ENCODE measurements at regions not wholly inside any gene's neighbourhood (a gene's known extent, or its start where the extent isn't known, plus 50 kb on each side); places are given as distances from the start of the nearest gene placed in this dataset.

DNA sequence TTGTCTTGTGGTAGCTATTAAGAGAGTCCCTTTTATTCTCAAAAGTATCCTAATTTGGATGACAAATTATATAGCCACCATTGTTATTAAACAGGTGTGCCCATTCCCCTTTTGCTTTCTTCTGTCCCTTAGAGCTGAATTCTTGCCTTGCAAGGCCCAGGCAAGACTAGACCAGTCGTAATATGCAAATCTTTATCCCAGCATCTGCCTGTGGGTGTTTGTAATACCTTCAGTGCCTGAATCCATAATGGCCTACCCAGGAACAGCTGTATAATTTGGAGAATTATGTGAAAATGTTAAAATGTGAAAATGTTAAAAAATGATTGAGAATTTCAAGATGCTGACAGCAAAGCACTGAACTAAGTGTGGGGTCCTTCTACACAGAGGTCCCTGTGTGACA, 403.0 kb upstream of the RBMS3 start:
- POLR2A ChIA-PET: interaction anchor here (1.0 kb wide), 1 partner anchor 9 kb away, joined by 3 read pairs; no protein-coding TSS in a partner anchor
- TF ChIP-seq, protein P1, sequence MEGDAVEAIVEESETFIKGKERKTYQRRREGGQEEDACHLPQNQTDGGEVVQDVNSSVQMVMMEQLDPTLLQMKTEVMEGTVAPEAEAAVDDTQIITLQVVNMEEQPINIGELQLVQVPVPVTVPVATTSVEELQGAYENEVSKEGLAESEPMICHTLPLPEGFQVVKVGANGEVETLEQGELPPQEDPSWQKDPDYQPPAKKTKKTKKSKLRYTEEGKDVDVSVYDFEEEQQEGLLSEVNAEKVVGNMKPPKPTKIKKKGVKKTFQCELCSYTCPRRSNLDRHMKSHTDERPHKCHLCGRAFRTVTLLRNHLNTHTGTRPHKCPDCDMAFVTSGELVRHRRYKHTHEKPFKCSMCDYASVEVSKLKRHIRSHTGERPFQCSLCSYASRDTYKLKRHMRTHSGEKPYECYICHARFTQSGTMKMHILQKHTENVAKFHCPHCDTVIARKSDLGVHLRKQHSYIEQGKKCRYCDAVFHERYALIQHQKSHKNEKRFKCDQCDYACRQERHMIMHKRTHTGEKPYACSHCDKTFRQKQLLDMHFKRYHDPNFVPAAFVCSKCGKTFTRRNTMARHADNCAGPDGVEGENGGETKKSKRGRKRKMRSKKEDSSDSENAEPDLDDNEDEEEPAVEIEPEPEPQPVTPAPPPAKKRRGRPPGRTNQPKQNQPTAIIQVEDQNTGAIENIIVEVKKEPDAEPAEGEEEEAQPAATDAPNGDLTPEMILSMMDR (conservative IDR thresholded peaks at IDR 0.05; ENCODE audit: low read length): no peak
- TF ChIP-seq EZH2phosphoT487 (IDR thresholded peaks at IDR 0.05; ENCODE audit: borderline replicate concordance, low read depth, low read length): no peak
- DNase-seq (ENCODE audit: low spot score): no peak
- H3K4me3 ChIP-seq (ENCODE audit: low read depth, low read length, poor library complexity, severe bottlenecking): no peak overlapping the region
- H2AFZ ChIP-seq (ENCODE audit: low read length): no peak overlapping the region
- no peak overlapping the region for H3K4me2 ChIP-seq (ENCODE audit: low read length)
- no TSS peak for BruUV-seq (replicated peaks)
- H4K20me1 ChIP-seq (ENCODE audit: insufficient read depth, low read length): no peaks in the 10 kb centered on the region
- no peak overlapping the region for H3K27ac ChIP-seq (ENCODE audit: low read depth, low read length, poor library complexity, severe bottlenecking)
- CTCF ChIA-PET (ENCODE audit: unreplicated experiment): no interaction called here
- no peaks in the 10 kb centered on the region for H3K79me2 ChIP-seq (ENCODE audit: insufficient read depth, low read depth, low read length)
- intact Hi-C loops (cut with micrococcal nuclease; ENCODE audit: unreplicated experiment): no loop called here
- no peaks in the 10 kb centered on the region for H3K4me1 ChIP-seq (ENCODE audit: insufficient read depth, low read length, poor library complexity, severe bottlenecking)
- H3K9me2 ChIP-seq (ENCODE audit: insufficient read depth, low read length): no peaks in the 10 kb centered on the region
- H3K9me3 ChIP-seq (ENCODE audit: low read length): no peaks in the 10 kb centered on the region
- H3K36me3 ChIP-seq (ENCODE audit: insufficient read depth, low read length): no peaks in the 10 kb centered on the region

DNA sequence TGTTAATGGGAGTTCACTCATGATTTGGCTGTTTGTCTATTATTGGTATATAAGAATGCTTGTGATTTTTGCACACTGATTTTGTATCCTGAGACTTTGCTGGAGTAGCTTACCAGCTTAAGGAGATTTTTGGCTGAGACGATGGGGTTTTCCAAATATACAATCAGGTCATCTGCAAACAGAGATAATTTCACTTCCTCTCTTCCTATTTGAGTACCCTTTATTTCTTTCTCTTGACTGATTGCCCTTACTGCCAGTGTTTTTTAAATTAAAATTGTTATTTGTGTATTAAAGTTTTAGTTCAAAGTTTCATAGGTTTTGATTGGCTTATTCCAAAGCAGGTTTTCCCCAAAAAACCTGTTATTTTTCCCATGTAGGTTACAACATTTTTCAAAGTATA, 390.5 kb upstream of the RBMS3 start:
- TF ChIP-seq, protein P1 (conservative IDR thresholded peaks at IDR 0.05; ENCODE audit: low read length): no peak
- no peak for TF ChIP-seq EZH2phosphoT487 (IDR thresholded peaks at IDR 0.05; ENCODE audit: borderline replicate concordance, low read depth, low read length)
- no peaks in the 10 kb centered on the region for H3K79me2 ChIP-seq (ENCODE audit: insufficient read depth, low read depth, low read length)
- DNase-seq (ENCODE audit: low spot score): no peak
- H3K9me3 ChIP-seq (ENCODE audit: low read length): no peaks in the 10 kb centered on the region
- no peaks in the 10 kb centered on the region for H4K20me1 ChIP-seq (ENCODE audit: insufficient read depth, low read length)
- no peaks in the 10 kb centered on the region for H3K4me1 ChIP-seq (ENCODE audit: insufficient read depth, low read length, poor library complexity, severe bottlenecking)
- BruUV-seq (replicated peaks): no TSS peak
- H3K36me3 ChIP-seq (ENCODE audit: insufficient read depth, low read length): no peaks in the 10 kb centered on the region
- CTCF ChIA-PET (ENCODE audit: unreplicated experiment): no interaction called here
- no peak overlapping the region for H3K4me2 ChIP-seq (ENCODE audit: low read length)
- no peak overlapping the region for H3K27ac ChIP-seq (ENCODE audit: low read depth, low read length, poor library complexity, severe bottlenecking)
- intact Hi-C loops (cut with micrococcal nuclease; ENCODE audit: unreplicated experiment): no loop called here
- H2AFZ ChIP-seq (ENCODE audit: low read length): no peak overlapping the region
- H3K9me2 ChIP-seq (ENCODE audit: insufficient read depth, low read length): no peaks in the 10 kb centered on the region
- no peak overlapping the region for H3K4me3 ChIP-seq (ENCODE audit: low read depth, low read length, poor library complexity, severe bottlenecking)
- POLR2A ChIA-PET: interaction anchor here (0.7 kb wide), 1 partner anchor 23 kb away, joined by 6 read pairs; no protein-coding TSS in a partner anchor

DNA sequence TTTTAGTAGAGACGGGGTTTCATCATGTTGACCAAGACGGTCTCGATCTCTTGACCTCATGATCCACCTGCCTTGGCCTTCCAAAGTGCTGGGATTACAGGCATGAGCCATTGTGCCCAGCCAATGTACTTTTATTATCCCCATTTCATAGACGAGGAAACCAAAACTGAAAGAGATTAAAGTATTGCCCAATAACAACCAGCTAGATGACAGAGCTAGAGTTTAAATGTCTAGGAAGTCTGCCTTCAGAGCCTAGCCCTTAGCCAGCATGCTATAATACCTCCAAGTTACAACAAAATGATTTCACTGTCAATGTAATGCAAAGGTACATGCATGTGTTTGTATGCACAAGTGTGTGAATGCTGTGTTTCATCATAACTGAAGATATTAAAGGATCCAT, 389.4 kb upstream of the RBMS3 start:
- no peak for DNase-seq (ENCODE audit: low spot score)
- no peaks in the 10 kb centered on the region for H3K9me2 ChIP-seq (ENCODE audit: insufficient read depth, low read length)
- H2AFZ ChIP-seq (ENCODE audit: low read length): no peak overlapping the region
- no peaks in the 10 kb centered on the region for H3K4me1 ChIP-seq (ENCODE audit: insufficient read depth, low read length, poor library complexity, severe bottlenecking)
- CTCF ChIA-PET (ENCODE audit: unreplicated experiment): no interaction called here
- TF ChIP-seq, protein P1 (conservative IDR thresholded peaks at IDR 0.05; ENCODE audit: low read length): no peak
- no peak for TF ChIP-seq EZH2phosphoT487 (IDR thresholded peaks at IDR 0.05; ENCODE audit: borderline replicate concordance, low read depth, low read length)
- no peak overlapping the region for H3K27ac ChIP-seq (ENCODE audit: low read depth, low read length, poor library complexity, severe bottlenecking)
- BruUV-seq (replicated peaks): no TSS peak
- no peaks in the 10 kb centered on the region for H3K79me2 ChIP-seq (ENCODE audit: insufficient read depth, low read depth, low read length)
- no peaks in the 10 kb centered on the region for H3K9me3 ChIP-seq (ENCODE audit: low read length)
- intact Hi-C loops (cut with micrococcal nuclease; ENCODE audit: unreplicated experiment): no loop called here
- no peaks in the 10 kb centered on the region for H3K36me3 ChIP-seq (ENCODE audit: insufficient read depth, low read length)
- H3K4me2 ChIP-seq (ENCODE audit: low read length): no peak overlapping the region
- no peaks in the 10 kb centered on the region for H4K20me1 ChIP-seq (ENCODE audit: insufficient read depth, low read length)
- POLR2A ChIA-PET: no interaction called here
- no peak overlapping the region for H3K4me3 ChIP-seq (ENCODE audit: low read depth, low read length, poor library complexity, severe bottlenecking)

Data from OCI-LY7 (cell line).